Suprapubic skin (tissue), 4 donors: ENCODE measurements at regions not wholly inside any gene's neighbourhood (a gene's known extent, or its start where the extent isn't known, plus 50 kb on each side); places are given as distances from the start of the nearest gene placed in this dataset.

Experiments used
- POLR2A ChIP-seq, 2 donors: fragments of 450-650 bp; IDR thresholded peaks; one replicate each; pipeline ENCODE4 v1.6.1; 2017; ENCODE audit warnings: antibody characterized with exemption in 2 of 2, mild to moderate bottlenecking in 2 of 2, moderate library complexity in 2 of 2
- POLR2AphosphoS5 ChIP-seq, 3 donors: sonication (generic); formaldehyde crosslinking; IDR thresholded peaks; one replicate each; pipeline ENCODE4 v1.6.1; 2017; ENCODE audit warnings: antibody characterized with exemption in 3 of 3
- TF ChIP-seq, protein P1 (sequence below), 2 donors: fragments of 200-600 bp in 1 of 2; fragments of 450-650 bp in 1 of 2; sonication (generic) in 1 of 2; IDR thresholded peaks; one replicate each; pipeline ENCODE4 v1.5.1; 2016 to 2019; ENCODE audit warnings: antibody characterized with exemption in 2 of 2, mild to moderate bottlenecking in 1 of 2, moderate library complexity in 1 of 2

DNA sequence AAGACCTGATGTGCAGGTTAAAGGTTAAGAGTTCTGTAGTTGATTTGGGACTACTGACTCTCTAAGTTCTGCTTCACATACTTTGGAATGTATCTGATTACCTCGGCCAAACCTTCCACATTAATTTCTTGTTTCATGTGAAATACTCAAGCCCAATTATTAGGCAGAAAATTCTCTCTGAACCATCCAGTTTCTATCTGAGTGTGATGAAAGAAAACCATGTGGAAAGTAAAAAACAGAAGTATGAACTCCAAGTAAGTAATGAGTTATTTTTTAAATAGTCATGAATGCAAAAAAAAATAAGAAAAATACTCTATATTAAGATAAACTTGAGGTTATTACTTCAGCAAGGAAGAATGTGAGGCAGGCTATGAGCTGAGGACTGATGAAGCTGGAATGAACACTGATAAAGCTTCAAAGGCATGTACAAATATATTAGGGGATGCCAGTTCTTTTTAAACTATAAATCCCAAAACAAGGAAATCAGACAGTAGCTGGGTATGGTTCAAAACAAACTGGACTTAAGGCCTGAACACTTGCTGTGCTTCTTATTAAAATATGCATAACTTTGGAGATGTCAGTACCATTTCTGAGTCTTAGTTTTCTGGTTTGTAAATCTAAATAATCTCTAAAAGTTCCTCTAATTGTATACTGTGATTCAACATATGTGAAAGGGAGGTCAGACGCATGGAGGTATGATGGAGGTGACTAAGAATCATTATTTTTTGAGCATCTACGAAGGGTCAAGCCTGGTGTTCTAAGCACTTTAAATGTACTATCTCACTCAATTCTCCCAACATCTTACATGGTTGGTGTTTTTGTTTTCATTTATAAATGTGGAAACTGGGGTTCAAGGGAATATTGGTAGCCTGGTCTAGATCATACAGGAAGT is 59.6 kb downstream of the COL6A6 start:
- TF ChIP-seq, protein P1, sequence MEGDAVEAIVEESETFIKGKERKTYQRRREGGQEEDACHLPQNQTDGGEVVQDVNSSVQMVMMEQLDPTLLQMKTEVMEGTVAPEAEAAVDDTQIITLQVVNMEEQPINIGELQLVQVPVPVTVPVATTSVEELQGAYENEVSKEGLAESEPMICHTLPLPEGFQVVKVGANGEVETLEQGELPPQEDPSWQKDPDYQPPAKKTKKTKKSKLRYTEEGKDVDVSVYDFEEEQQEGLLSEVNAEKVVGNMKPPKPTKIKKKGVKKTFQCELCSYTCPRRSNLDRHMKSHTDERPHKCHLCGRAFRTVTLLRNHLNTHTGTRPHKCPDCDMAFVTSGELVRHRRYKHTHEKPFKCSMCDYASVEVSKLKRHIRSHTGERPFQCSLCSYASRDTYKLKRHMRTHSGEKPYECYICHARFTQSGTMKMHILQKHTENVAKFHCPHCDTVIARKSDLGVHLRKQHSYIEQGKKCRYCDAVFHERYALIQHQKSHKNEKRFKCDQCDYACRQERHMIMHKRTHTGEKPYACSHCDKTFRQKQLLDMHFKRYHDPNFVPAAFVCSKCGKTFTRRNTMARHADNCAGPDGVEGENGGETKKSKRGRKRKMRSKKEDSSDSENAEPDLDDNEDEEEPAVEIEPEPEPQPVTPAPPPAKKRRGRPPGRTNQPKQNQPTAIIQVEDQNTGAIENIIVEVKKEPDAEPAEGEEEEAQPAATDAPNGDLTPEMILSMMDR (IDR thresholded peaks at IDR 0.05), result no peak
- TF ChIP-seq POLR2A (IDR thresholded peaks at IDR 0.05) (no peak), POLR2AphosphoS5 (IDR thresholded peaks at IDR 0.05) (no peak)
